Nephron progenitor cell (in vitro differentiated cells): ENCODE measurements at regions not wholly inside any gene's neighbourhood (a gene's known extent, or its start where the extent isn't known, plus 50 kb on each side); places are given as distances from the start of the nearest gene placed in this dataset.
A peak's percentile ranks its signal among the peaks of the same experiment; 100 is the strongest.

Source experiments
- DNase-seq: peaks from one replicate; pipeline ENCODE4 v3.0.0; 2021
- H3K27ac Mint-ChIP-seq: 2 replicates; pipeline ENCODE4 v1.8.0; 2021; ENCODE audit warnings: mild to moderate bottlenecking, moderate library complexity, mixed read lengths
- H3K27me3 Mint-ChIP-seq: 2 replicates; pipeline ENCODE4 v1.8.0; 2021; ENCODE audit warnings: mild to moderate bottlenecking, low read depth, mixed read lengths; ENCODE audit not compliant: poor library complexity
- H3K36me3 Mint-ChIP-seq: 2 replicates; pipeline ENCODE4 v1.8.0; 2021; ENCODE audit warnings: low read depth, mixed read lengths
- H3K4me1 Mint-ChIP-seq: 2 replicates; pipeline ENCODE4 v1.8.0; 2021; ENCODE audit warnings: mixed read lengths
- H3K4me3 Mint-ChIP-seq: 2 replicates; pipeline ENCODE4 v1.8.0; 2021; ENCODE audit warnings: mild to moderate bottlenecking, moderate library complexity, mixed read lengths
- H3K9me3 Mint-ChIP-seq: 2 replicates; pipeline ENCODE4 v1.8.0; 2021; ENCODE audit warnings: mild to moderate bottlenecking, moderate library complexity, mixed read lengths
- TF ChIP-seq, protein P1 (sequence below): fragments of 200-600 bp; sonication (generic); IDR thresholded peaks from 2 replicates; pipeline ENCODE4 v1.5.0; 2021; ENCODE audit warnings: antibody characterized with exemption

DNA sequence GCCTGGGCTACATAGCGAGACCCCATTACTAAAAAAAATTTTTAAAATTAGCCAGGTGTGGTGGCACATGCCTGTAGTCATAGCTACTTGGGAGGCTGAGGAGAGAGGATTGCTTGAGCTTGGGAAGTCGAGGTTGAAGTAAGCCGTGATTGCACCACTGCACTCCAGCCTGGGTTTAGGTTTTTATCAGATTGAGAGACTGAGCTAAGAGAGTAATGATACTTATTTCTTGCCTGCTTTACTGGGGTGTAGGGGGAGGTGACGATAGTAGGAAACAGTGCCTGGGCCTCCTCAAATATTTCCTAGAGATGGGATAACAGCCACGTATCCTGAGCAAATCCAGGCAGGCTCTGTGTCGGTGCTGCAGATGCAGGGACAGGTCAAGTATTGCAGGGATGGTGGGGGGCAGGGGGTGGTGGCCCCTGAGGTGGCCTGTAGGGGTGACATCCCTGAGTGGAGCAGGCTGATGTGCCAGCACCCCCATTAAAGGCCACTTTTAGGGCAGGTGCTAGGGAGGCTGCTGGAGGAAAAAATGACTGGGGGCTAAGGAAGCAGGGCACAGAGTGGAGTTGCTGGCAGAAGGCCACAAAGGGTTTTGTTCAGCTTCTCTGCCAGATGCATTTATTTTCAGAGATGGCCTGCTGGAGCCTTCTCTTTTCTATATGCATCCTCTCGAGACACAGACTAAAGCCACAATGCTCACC is 130.5 kb downstream of the RHOU start:
- peaks cover 91% of the 10 kb centered on the region for H3K4me1 Mint-ChIP-seq
- DNase-seq, result no peak

DNA sequence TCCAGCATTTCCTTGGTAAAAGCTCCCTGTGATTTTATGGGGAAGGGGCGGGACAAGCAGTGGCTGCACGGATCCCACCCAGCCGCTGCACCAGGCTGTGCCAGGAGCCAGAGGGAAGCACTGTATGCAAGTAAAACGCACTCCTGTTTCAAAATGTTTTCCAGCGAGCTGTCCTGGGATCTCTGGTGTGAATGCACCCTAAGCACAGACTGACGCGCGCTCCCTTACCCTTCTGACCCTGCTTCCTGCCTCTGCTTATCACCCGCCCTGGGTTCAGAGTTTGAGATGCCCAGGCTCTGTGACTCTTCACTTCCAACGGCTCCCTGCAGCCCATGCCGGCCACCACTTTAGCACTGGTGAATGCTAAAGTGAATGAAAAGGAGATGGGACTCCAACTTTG is 131.2 kb downstream of the RHOU start:
- no peak for DNase-seq
- Mint-ChIP-seq H3K4me1 (peaks cover 90% of the 10 kb centered on the region), H3K9me3 (no peaks in the 10 kb centered on the region), H3K27ac (peak overlapping the region; percentile 46), H3K36me3 (no peaks in the 10 kb centered on the region), H3K4me3 (no peak overlapping the region), H3K27me3 (peaks cover 3% of the 10 kb centered on the region)
- TF ChIP-seq, protein P1, sequence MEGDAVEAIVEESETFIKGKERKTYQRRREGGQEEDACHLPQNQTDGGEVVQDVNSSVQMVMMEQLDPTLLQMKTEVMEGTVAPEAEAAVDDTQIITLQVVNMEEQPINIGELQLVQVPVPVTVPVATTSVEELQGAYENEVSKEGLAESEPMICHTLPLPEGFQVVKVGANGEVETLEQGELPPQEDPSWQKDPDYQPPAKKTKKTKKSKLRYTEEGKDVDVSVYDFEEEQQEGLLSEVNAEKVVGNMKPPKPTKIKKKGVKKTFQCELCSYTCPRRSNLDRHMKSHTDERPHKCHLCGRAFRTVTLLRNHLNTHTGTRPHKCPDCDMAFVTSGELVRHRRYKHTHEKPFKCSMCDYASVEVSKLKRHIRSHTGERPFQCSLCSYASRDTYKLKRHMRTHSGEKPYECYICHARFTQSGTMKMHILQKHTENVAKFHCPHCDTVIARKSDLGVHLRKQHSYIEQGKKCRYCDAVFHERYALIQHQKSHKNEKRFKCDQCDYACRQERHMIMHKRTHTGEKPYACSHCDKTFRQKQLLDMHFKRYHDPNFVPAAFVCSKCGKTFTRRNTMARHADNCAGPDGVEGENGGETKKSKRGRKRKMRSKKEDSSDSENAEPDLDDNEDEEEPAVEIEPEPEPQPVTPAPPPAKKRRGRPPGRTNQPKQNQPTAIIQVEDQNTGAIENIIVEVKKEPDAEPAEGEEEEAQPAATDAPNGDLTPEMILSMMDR, result no peak

More for the DNA sequence above, 130.5 kb downstream of the RHOU start:
- no peaks in the 10 kb centered on the region for H3K36me3 Mint-ChIP-seq
- H3K27me3 Mint-ChIP-seq, result peaks cover 7% of the 10 kb centered on the region
- peak overlapping the region; percentile 46 for H3K27ac Mint-ChIP-seq
- TF ChIP-seq, protein P1, result no peak
- H3K9me3 Mint-ChIP-seq, result no peaks in the 10 kb centered on the region
- no peak overlapping the region for H3K4me3 Mint-ChIP-seq

DNA sequence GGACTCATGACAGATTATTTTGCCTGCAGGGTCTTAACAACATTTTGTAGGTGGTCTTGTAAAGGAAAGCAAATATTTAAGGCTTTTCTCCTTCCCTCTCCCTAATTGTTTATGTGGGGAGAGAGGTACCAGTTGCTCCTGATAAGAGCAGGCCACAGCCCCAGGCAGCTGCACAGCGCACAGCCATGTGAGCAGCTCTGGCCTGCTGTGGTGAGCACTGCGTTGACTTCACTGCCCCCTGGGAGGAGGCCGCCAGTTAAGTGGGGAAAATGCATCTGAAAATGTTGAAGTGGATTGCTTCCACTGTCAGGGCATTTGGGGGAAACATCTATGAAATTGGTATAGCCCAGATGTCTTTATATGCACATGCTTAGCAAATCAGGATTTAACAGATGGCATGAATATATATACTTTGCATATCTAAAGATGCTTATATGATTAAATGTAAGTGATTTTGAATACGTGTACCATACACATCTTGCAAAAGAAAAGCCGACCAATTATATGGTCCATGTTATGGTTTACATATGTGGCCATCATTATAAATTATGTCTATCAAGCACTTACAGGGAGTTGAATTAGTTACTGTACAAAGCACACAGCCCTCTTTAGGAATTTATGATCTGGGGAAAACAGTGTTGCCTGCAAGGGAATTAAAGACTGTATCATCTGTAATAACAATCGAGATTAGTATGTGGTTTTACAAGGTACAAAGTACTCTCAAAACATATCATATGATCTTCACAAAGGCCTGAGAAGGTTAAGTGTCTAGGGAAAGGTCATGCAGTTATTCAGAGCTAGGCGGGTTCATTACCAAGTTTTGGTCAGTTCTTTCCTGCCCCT is 132.1 kb downstream of the RHOU start:
- H3K36me3 Mint-ChIP-seq, result no peaks in the 10 kb centered on the region
- H3K9me3 Mint-ChIP-seq, result no peaks in the 10 kb centered on the region
- H3K27ac Mint-ChIP-seq, result no peak overlapping the region
- H3K4me3 Mint-ChIP-seq, result no peak overlapping the region
- DNase-seq, result no peak
- H3K4me1 Mint-ChIP-seq, result peaks cover 88% of the 10 kb centered on the region
- peaks cover 3% of the 10 kb centered on the region for H3K27me3 Mint-ChIP-seq
- TF ChIP-seq, protein P1, result no peak

DNA sequence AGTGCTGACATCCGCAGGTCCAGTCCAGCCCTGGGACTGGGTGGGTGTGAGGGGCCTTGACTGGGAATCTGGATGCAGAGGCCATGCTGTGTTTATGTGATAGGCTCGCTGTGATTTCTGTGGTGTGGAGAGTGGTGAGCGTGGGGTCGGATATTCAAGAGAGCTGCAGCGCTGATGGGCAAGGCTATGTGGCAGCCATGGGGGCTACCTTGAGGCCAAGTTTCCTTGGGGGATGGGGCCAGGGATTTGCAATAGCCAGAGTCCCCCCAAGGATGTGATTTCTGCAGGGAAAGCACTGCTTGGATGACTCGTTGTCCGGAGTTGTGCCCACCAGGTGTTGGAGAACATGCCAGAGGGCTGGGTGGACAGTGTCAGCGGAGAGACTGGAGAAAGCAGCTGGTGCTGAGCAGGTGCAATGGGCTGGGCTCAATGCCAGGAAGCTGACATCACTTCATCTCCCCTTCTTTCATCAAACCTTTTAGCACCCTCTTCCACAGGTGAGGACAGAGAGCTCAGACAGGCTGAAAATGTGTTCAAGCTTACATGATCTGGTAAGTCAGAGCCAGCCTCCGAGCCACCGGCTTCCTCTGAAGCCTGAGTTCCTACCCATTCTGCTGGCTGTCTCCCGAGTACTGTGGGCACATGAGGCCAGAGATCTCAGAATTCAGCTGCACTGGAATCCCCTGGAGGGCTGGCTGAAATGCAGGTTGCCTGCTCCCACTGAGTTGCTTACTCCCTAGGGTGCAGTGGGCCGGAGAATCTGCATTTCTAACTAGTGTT is 132.9 kb downstream of the RHOU start:
- no peaks in the 10 kb centered on the region for H3K9me3 Mint-ChIP-seq
- no peak overlapping the region for H3K4me3 Mint-ChIP-seq
- no peaks in the 10 kb centered on the region for H3K36me3 Mint-ChIP-seq
- H3K27me3 Mint-ChIP-seq, result peaks cover 4% of the 10 kb centered on the region
- no peak for DNase-seq
- no peak overlapping the region for H3K27ac Mint-ChIP-seq
- TF ChIP-seq, protein P1, result no peak
- peaks cover 80% of the 10 kb centered on the region for H3K4me1 Mint-ChIP-seq

DNA sequence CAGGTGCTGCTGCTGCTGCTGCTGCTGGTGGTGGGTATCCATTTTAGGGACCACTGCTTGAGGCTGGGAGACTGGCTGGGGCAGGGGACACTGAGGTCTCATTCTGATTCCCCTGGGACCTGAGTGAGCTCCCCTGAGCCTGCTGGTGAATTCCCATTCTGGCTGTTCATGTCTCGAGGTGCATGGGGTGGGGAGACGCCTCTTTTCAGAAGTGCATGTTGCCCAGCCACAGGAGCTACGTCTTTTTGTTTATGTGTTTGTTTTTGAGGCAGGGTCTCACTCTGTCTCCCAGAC is 133.4 kb downstream of the RHOU start:
- Mint-ChIP-seq H3K4me1 (peaks cover 75% of the 10 kb centered on the region), H3K4me3 (no peak overlapping the region), H3K36me3 (no peaks in the 10 kb centered on the region), H3K27me3 (peaks cover 10% of the 10 kb centered on the region), H3K9me3 (no peaks in the 10 kb centered on the region), H3K27ac (no peak overlapping the region)
- DNase-seq, result no peak
- TF ChIP-seq, protein P1, result no peak
